Fibroblast of lung (primary cell): ENCODE measurements at regions not wholly inside any gene's neighbourhood (a gene's known extent, or its start where the extent isn't known, plus 50 kb on each side); places are given as distances from the start of the nearest gene placed in this dataset.

Experiments used
- DNase-seq, 2 donors: peaks; one replicate each; pipeline versions ENCODE4 v3.0.0 to v3.0.0-alpha.2; 2010; ENCODE audit warnings: low read depth in 2 of 2
- H2AFZ ChIP-seq: 2 replicates; pipeline ENCODE4 v1.5.1; 2012; ENCODE audit warnings: low read length, control low read depth, inconsistent platforms
- H3K27ac ChIP-seq: 2 replicates; pipeline ENCODE4 v1.5.1; 2011; ENCODE audit warnings: low read length, control low read depth; ENCODE audit not compliant: insufficient read depth
- H3K27me3 ChIP-seq: 2 replicates; pipeline ENCODE4 v1.5.1; 2011; ENCODE audit warnings: mild to moderate bottlenecking, low read length; ENCODE audit not compliant: control insufficient read depth, insufficient read depth
- H3K36me3 ChIP-seq: 2 replicates; pipeline ENCODE4 v1.5.1; 2011; ENCODE audit warnings: low read length; ENCODE audit not compliant: control insufficient read depth, insufficient read depth
- H3K4me1 ChIP-seq: 2 replicates; pipeline ENCODE4 v1.5.1; 2011; ENCODE audit warnings: low read length; ENCODE audit not compliant: control insufficient read depth, insufficient read depth; ENCODE audit errors: extremely low read depth
- H3K4me2 ChIP-seq: 2 replicates; pipeline ENCODE4 v1.5.1; 2011; ENCODE audit warnings: low read length, control low read depth; ENCODE audit not compliant: insufficient read depth; ENCODE audit errors: extremely low read depth
- H3K4me3 ChIP-seq, 4 experiments: fragments of 200-600 bp in 1 of 4; sonication (generic) in 1 of 4; replicated peaks in 1 of 4; 2 replicates each; pipeline ENCODE4 v1.5.1; 2011 to 2016; ENCODE audit warnings: low read length in 4 of 4, low read depth in 3 of 4, mild to moderate bottlenecking in 3 of 4, control low read depth in 2 of 4, inconsistent platforms in 1 of 4, mixed read lengths in 1 of 4; ENCODE audit not compliant: insufficient read depth in 1 of 4; ENCODE audit errors: control extremely low read depth in 1 of 4
- H3K79me2 ChIP-seq: 2 replicates; pipeline ENCODE4 v1.5.1; 2012; ENCODE audit warnings: mild to moderate bottlenecking, low read length, inconsistent platforms; ENCODE audit not compliant: control insufficient read depth, insufficient read depth
- H3K9ac ChIP-seq: 2 replicates; pipeline ENCODE4 v1.5.1; 2011; ENCODE audit warnings: mild to moderate bottlenecking, low read length, control low read depth; ENCODE audit not compliant: insufficient read depth
- H3K9me3 ChIP-seq: 2 replicates; pipeline ENCODE4 v1.5.1; 2012; ENCODE audit warnings: low read depth, low read length; ENCODE audit not compliant: control insufficient read depth, insufficient read depth
- H4K20me1 ChIP-seq: 2 replicates; pipeline ENCODE4 v1.5.1; 2011; ENCODE audit warnings: low read length; ENCODE audit not compliant: control insufficient read depth, insufficient read depth; ENCODE audit errors: extremely low read depth
- EZH2 ChIP-seq: IDR thresholded peaks from 2 replicates; pipeline ENCODE4 v1.5.1; 2012; ENCODE audit warnings: low read length, control low read depth, mild to moderate bottlenecking; ENCODE audit errors: missing control alignments
- TF ChIP-seq, protein P1 (sequence below), 2 donors: IDR thresholded peaks in 1 of 2; conservative IDR thresholded peaks in 1 of 2; 1 replicate in 1 of 2; 2 replicates in 1 of 2; pipeline ENCODE4 v1.5.1; 2011 to 2012; ENCODE audit warnings: low read length in 2 of 2, control low read depth in 1 of 2, inconsistent platforms in 1 of 2, low read depth in 1 of 2, mild to moderate bottlenecking in 1 of 2

- H3K4me3 ChIP-seq: no peak overlapping the region
- no peak overlapping the region for H2AFZ ChIP-seq
- no peak for TF ChIP-seq EZH2
- TF ChIP-seq, protein P1, sequence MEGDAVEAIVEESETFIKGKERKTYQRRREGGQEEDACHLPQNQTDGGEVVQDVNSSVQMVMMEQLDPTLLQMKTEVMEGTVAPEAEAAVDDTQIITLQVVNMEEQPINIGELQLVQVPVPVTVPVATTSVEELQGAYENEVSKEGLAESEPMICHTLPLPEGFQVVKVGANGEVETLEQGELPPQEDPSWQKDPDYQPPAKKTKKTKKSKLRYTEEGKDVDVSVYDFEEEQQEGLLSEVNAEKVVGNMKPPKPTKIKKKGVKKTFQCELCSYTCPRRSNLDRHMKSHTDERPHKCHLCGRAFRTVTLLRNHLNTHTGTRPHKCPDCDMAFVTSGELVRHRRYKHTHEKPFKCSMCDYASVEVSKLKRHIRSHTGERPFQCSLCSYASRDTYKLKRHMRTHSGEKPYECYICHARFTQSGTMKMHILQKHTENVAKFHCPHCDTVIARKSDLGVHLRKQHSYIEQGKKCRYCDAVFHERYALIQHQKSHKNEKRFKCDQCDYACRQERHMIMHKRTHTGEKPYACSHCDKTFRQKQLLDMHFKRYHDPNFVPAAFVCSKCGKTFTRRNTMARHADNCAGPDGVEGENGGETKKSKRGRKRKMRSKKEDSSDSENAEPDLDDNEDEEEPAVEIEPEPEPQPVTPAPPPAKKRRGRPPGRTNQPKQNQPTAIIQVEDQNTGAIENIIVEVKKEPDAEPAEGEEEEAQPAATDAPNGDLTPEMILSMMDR (conservative IDR thresholded peaks at IDR 0.05 in 1 of 2, IDR thresholded peaks at IDR 0.05 in 1 of 2; ENCODE audit: low read depth in 1 of 2, low read length in 2 of 2): no peak
- H3K9ac ChIP-seq: no peak overlapping the region
- no peaks in the 10 kb centered on the region for H3K27me3 ChIP-seq
- no peaks in the 10 kb centered on the region for H3K9me3 ChIP-seq
- H3K27ac ChIP-seq: no peak overlapping the region
- H4K20me1 ChIP-seq: no peaks in the 10 kb centered on the region
- no peaks in the 10 kb centered on the region for H3K79me2 ChIP-seq
- peaks cover 7% of the 10 kb centered on the region for H3K4me1 ChIP-seq
- no peak for DNase-seq
- no peaks in the 10 kb centered on the region for H3K36me3 ChIP-seq
- no peak overlapping the region for H3K4me2 ChIP-seq
These were observed 92.7 kb downstream of the TMEM100 start for GRCh38 chr17:55629995-55630394.

DNA sequence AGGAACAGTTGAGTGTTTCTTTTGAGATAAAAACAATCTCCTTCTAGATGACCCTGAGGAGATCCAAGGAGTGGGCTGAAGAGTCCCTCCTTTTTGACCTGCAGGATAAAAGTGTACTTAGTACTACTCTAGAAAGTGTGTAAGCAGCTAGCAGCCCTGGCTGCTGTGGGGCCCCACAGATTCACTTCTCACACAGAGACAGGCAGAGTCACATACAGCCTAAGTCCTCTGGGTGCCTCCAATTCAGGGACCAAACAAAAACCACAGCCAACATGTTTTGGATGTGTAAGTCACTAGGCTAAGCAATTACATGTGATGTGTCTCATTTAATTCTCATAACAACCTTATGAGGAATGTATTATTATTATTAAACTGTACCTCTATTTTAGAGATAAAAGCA is 97.1 kb downstream of the TMEM100 start:
- H3K36me3 ChIP-seq: no peaks in the 10 kb centered on the region
- TF ChIP-seq, protein P1 (conservative IDR thresholded peaks at IDR 0.05 in 1 of 2, IDR thresholded peaks at IDR 0.05 in 1 of 2; ENCODE audit: low read depth in 1 of 2, low read length in 2 of 2): no peak
- TF ChIP-seq EZH2: no peak
- H3K4me3 ChIP-seq: no peak overlapping the region
- H3K9me3 ChIP-seq: no peaks in the 10 kb centered on the region
- no peak overlapping the region for H3K27ac ChIP-seq
- H3K4me2 ChIP-seq: no peak overlapping the region
- H3K4me1 ChIP-seq: no peaks in the 10 kb centered on the region
- no peak overlapping the region for H2AFZ ChIP-seq
- H3K27me3 ChIP-seq: no peaks in the 10 kb centered on the region
- no peaks in the 10 kb centered on the region for H4K20me1 ChIP-seq
- H3K9ac ChIP-seq: no peak overlapping the region
- no peaks in the 10 kb centered on the region for H3K79me2 ChIP-seq
- DNase-seq: no peak

DNA sequence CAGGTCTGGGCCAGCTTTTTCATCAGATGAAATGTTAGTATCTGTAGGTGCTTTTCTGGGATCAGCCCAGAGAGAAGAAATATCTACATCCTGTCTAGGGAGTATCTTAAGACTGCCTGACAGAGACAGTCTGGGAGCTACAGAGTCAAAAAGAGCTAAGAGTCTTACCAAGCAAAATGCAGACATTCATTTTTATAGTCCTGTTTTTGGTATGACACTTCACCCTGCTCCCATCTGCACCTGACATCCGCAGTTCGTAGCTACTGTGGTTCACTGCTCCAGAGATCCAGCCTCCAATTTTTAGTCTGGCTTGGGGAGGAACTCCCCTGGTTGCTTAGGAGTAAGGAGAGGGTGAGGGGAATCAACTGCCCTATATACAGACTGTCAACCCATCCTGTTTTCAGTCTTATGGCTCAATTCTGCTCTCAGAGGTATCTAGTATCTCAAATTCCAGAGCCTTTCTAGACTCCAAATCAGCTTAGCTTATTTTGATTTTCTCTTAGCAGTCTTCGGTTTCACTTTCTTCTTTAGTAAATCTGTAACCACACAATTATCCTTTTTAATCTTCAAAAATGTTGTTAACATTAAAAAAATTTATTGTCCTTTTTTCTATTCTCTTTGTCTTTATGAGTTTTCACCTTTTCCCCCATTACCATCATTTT is 97.8 kb downstream of the TMEM100 start:
- Histone ChIP-seq H3K9ac (no peak overlapping the region), H3K36me3 (no peaks in the 10 kb centered on the region), H3K4me3 (peak overlapping the region in 1 of 4 experiments; percentile 25), H3K79me2 (no peaks in the 10 kb centered on the region), H3K4me1 (no peaks in the 10 kb centered on the region), H3K27ac (no peak overlapping the region), H2AFZ (peak overlapping the region; percentile 10), H3K9me3 (no peaks in the 10 kb centered on the region), H3K4me2 (no peak overlapping the region), H4K20me1 (no peaks in the 10 kb centered on the region), H3K27me3 (no peaks in the 10 kb centered on the region)
- no peak for TF ChIP-seq EZH2
- TF ChIP-seq, protein P1 (conservative IDR thresholded peaks at IDR 0.05 in 1 of 2, IDR thresholded peaks at IDR 0.05 in 1 of 2; ENCODE audit: low read depth in 1 of 2, low read length in 2 of 2): no peak
- no peak for DNase-seq
